ENCODE measurements at regions not wholly inside any gene's neighbourhood (a gene's known extent, or its start where the extent isn't known, plus 50 kb on each side); places are given as distances from the start of the nearest gene placed in this dataset.

DNA sequence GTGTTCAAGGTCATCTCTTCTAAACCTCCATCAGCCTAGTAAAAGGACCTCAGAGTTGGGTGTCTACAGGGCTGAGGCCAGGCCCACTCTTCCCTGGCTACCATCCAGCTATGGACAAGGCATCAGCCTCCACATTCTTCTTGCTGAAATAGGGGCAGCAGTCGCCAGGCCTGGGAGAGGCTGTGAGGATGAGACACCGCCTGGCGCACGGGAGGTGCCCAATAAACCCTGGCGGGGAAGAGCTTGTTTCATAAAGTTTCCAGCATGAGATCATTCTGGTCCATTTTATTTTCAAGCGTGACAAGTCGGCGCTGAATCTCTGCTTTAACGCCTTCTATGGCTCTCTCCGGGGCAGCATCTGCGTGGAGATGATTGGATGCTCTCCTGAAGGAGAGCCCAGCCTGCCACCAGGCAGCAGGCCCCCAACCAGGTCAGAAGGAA, 153.4 kb downstream of the OLFM1 start:
- no peaks in the 10 kb centered on the region for H4K20me1 ChIP-seq (ENCODE audit: low read depth, low read length)
- TF ChIP-seq CTCF (IDR thresholded peaks at IDR 0.05; ENCODE audit: insufficient read depth, low read length, poor library complexity, severe bottlenecking) (no peak), EZH2phosphoT487 (conservative IDR thresholded peaks at IDR 0.05; ENCODE audit: low read length) (no peak)
- no peak overlapping the region for H3K9ac ChIP-seq (ENCODE audit: low read length)
- no peak overlapping the region for H3K4me3 ChIP-seq (ENCODE audit: insufficient read depth, low read length, poor library complexity, severe bottlenecking)
- H3K4me2 ChIP-seq (ENCODE audit: low read depth, low read length, poor library complexity, severe bottlenecking): no peak overlapping the region
- H3K27me3 ChIP-seq (ENCODE audit: low read length): no peaks in the 10 kb centered on the region
- H2AFZ ChIP-seq (ENCODE audit: low read depth, low read length, severe bottlenecking): no peak overlapping the region
- H3K36me3 ChIP-seq (ENCODE audit: low read length): no peaks in the 10 kb centered on the region
- no peaks in the 10 kb centered on the region for H3K9me3 ChIP-seq (ENCODE audit: insufficient read depth, low read length)
- no peaks in the 10 kb centered on the region for H3K79me2 ChIP-seq (ENCODE audit: insufficient read depth, low read length)
- H3K9me2 ChIP-seq (replicated peaks; ENCODE audit: insufficient read depth, low read length): no peaks in the 10 kb centered on the region
- H3F3A ChIP-seq (ENCODE audit: insufficient read depth): no peaks in the 10 kb centered on the region
- H3K27ac ChIP-seq (ENCODE audit: low read depth, low read length): no peak overlapping the region

DNA sequence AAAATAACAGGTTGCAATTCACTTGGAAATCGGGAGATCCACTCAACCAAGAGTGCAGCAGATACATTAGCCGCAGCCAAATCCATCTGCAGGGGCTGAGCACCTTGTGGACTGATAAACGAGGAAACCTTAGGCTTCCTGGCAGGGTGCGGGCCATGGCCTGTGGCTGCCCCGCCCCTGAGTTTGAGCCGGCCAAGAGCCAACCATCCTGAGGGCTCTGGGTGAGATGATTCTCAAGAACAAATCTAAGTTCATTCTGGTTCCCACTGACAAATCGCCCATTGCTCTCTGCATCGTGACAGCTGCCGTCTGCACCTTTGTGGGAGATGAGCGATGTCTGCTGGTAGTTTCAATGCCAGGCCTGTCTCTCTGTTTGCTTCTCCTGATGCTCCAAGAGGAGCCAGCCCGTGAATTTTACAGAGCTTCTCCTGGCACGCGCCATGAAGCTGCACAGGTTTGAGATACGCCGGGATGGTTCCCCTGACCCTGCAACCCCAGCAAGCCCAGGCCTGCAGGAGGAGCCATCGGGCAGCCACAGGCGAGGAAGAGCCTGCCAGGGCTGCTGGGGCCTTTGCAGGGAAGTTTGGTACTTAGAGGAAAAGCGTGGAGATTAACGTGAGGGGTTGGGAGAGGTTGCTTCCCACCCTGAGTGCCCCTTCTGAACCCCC, 154.0 kb downstream of the OLFM1 start:
- Histone ChIP-seq H3K9me2 (replicated peaks; ENCODE audit: insufficient read depth, low read length) (no peaks in the 10 kb centered on the region), H3K4me3 (ENCODE audit: insufficient read depth, low read length, poor library complexity, severe bottlenecking) (no peak overlapping the region), H3K9ac (ENCODE audit: low read length) (no peak overlapping the region), H3K27me3 (ENCODE audit: low read length) (no peaks in the 10 kb centered on the region), H3K79me2 (ENCODE audit: insufficient read depth, low read length) (no peaks in the 10 kb centered on the region), H3F3A (ENCODE audit: insufficient read depth) (no peaks in the 10 kb centered on the region), H2AFZ (ENCODE audit: low read depth, low read length, severe bottlenecking) (no peak overlapping the region), H3K27ac (ENCODE audit: low read depth, low read length) (no peak overlapping the region), H3K9me3 (ENCODE audit: insufficient read depth, low read length) (no peaks in the 10 kb centered on the region), H4K20me1 (ENCODE audit: low read depth, low read length) (no peaks in the 10 kb centered on the region), H3K36me3 (ENCODE audit: low read length) (no peaks in the 10 kb centered on the region), H3K4me2 (ENCODE audit: low read depth, low read length, poor library complexity, severe bottlenecking) (no peak overlapping the region)
- TF ChIP-seq CTCF (IDR thresholded peaks at IDR 0.05; ENCODE audit: insufficient read depth, low read length, poor library complexity, severe bottlenecking) (no peak), EZH2phosphoT487 (conservative IDR thresholded peaks at IDR 0.05; ENCODE audit: low read length) (no peak)

- H3K79me2 ChIP-seq (ENCODE audit: insufficient read depth, low read length): no peaks in the 10 kb centered on the region
- no peak overlapping the region for H2AFZ ChIP-seq (ENCODE audit: low read depth, low read length, severe bottlenecking)
- no peaks in the 10 kb centered on the region for H3K36me3 ChIP-seq (ENCODE audit: low read length)
- H3K27me3 ChIP-seq (ENCODE audit: low read length): no peaks in the 10 kb centered on the region
- no peaks in the 10 kb centered on the region for H4K20me1 ChIP-seq (ENCODE audit: low read depth, low read length)
- H3K4me2 ChIP-seq (ENCODE audit: low read depth, low read length, poor library complexity, severe bottlenecking): no peak overlapping the region
- no peak overlapping the region for H3K9ac ChIP-seq (ENCODE audit: low read length)
- no peak overlapping the region for H3K27ac ChIP-seq (ENCODE audit: low read depth, low read length)
- H3K9me2 ChIP-seq (replicated peaks; ENCODE audit: insufficient read depth, low read length): no peaks in the 10 kb centered on the region
- H3F3A ChIP-seq (ENCODE audit: insufficient read depth): no peaks in the 10 kb centered on the region
- no peak for TF ChIP-seq EZH2phosphoT487 (conservative IDR thresholded peaks at IDR 0.05; ENCODE audit: low read length)
- TF ChIP-seq CTCF (IDR thresholded peaks at IDR 0.05; ENCODE audit: insufficient read depth, low read length, poor library complexity, severe bottlenecking): no peak
- H3K9me3 ChIP-seq (ENCODE audit: insufficient read depth, low read length): no peaks in the 10 kb centered on the region
- no peak overlapping the region for H3K4me3 ChIP-seq (ENCODE audit: insufficient read depth, low read length, poor library complexity, severe bottlenecking)
These were observed 154.6 kb downstream of the OLFM1 start for GRCh38 chr9:135242049-135242396.
